ES-I3 (cell line): ENCODE measurements at regions not wholly inside any gene's neighbourhood (a gene's known extent, or its start where the extent isn't known, plus 50 kb on each side); places are given as distances from the start of the nearest gene placed in this dataset.
"Not testable (repeated sequence)": the region's sequence is repeated elsewhere in the genome, so short reads cannot be mapped to it uniquely, and the experiment has no call there.

Experiments used
- H3K36me3 ChIP-seq: 2 replicates; pipeline ENCODE4 v1.6.1; 2013; ENCODE audit warnings: mild to moderate bottlenecking, low read length, control low read depth, moderate library complexity; ENCODE audit not compliant: insufficient read depth
- H3K4me1 ChIP-seq: 2 replicates; pipeline ENCODE4 v1.6.1; 2013; ENCODE audit warnings: mild to moderate bottlenecking, control low read depth, low read length; ENCODE audit not compliant: insufficient read depth
- H3K9ac ChIP-seq: 2 replicates; pipeline ENCODE4 v1.6.1; 2013; ENCODE audit warnings: low read depth, mild to moderate bottlenecking, low read length, moderate library complexity
- H3K9me3 ChIP-seq: 2 replicates; pipeline ENCODE4 v1.6.1; 2013; ENCODE audit warnings: mild to moderate bottlenecking, low read length, moderate library complexity; ENCODE audit not compliant: control insufficient read depth, insufficient read depth

- Histone ChIP-seq H3K36me3 (no peaks in the 10 kb centered on the region), H3K4me1 (no peaks in the 10 kb centered on the region), H3K9me3 (no peaks in the 10 kb centered on the region), H3K9ac (no peak overlapping the region)
Measured at GRCh38 chr6:77010931-77011542, 452.3 kb downstream of the HTR1B start.

GRCh38 chr6:76992553-76992952 is 470.7 kb downstream of the HTR1B start:
- H3K9ac ChIP-seq: no peak overlapping the region
- no peaks in the 10 kb centered on the region for H3K9me3 ChIP-seq
- no peaks in the 10 kb centered on the region for H3K36me3 ChIP-seq
- H3K4me1 ChIP-seq: no peaks in the 10 kb centered on the region

- Histone ChIP-seq H3K9me3 (no peaks in the 10 kb centered on the region), H3K9ac (no peak overlapping the region), H3K4me1 (no peaks in the 10 kb centered on the region), H3K36me3 (no peaks in the 10 kb centered on the region)
Measured at GRCh38 chr6:76984572-76984971, 478.7 kb downstream of the HTR1B start.

DNA sequence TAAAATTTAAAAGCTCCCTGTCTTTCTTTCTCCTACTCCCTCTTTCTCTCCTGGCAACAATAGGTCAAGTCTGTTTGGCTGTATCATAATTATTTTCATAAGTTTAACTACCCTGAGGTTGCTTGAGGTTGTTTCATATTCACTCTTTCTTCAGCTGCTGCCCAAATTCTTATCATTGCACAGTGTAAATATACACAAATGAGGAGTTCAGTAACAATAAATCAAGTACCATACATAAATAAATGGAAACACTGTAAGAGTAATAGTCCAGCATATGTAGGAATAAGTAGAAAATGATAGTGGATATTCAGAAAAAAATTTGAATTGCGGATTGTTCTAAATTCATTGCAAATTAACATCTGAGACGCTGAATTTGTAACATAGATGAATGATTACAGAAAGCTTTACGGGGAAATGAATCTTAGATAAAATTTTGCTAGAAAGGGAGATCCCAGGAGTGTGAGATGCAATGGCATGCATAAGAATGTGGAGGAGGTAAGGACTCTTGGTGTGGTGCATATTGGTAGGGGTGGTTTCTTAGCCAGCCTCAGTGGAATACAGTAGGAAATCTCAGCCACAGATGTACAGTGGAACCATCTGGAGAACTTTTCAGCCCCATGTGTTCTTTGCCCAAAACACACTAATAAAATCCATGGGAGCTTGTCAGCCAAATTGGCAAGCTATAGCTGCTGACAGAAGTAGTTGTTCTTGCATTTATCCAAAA is 480.7 kb downstream of the HTR1B start:
- no peaks in the 10 kb centered on the region for H3K4me1 ChIP-seq
- no peaks in the 10 kb centered on the region for H3K36me3 ChIP-seq
- no peak overlapping the region for H3K9ac ChIP-seq

GRCh38 chr6:76972474-76972873 is 490.8 kb downstream of the HTR1B start:
- Histone ChIP-seq H3K4me1 (no peaks in the 10 kb centered on the region), H3K9ac (no peak overlapping the region), H3K36me3 (no peaks in the 10 kb centered on the region), H3K9me3 (no peaks in the 10 kb centered on the region)

More for the DNA sequence above, 480.7 kb downstream of the HTR1B start:
- H3K9me3 ChIP-seq: no peaks in the 10 kb centered on the region

DNA sequence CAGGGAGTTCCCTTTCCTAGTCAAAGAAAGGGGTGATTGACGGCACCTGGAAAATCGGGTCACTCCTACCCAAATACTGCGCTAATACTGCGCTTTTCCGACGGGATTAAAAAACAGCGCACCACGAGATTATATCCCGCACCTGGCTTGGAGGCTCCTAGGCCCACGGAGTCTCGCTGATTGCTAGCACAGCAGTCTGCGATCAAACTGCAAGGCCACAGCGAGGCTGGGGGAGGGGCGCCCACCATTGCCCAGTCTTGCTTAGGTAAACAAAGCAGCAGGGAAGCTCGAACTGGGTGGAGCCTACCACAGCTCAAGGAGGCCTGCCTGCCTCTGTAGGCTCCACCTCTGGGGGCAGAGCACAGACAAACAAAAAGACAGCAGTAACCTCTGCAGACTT is 504.1 kb downstream of the HTR1B start:
- H3K9ac ChIP-seq, H3K9me3 ChIP-seq, H3K36me3 ChIP-seq, H3K4me1 ChIP-seq: not testable (repeated sequence)

GRCh38 chr6:76942203-76942966 is 520.9 kb downstream of the HTR1B start:
- no peaks in the 10 kb centered on the region for H3K36me3 ChIP-seq
- H3K9me3 ChIP-seq: no peaks in the 10 kb centered on the region
- H3K9ac ChIP-seq: no peak overlapping the region
- no peaks in the 10 kb centered on the region for H3K4me1 ChIP-seq

DNA sequence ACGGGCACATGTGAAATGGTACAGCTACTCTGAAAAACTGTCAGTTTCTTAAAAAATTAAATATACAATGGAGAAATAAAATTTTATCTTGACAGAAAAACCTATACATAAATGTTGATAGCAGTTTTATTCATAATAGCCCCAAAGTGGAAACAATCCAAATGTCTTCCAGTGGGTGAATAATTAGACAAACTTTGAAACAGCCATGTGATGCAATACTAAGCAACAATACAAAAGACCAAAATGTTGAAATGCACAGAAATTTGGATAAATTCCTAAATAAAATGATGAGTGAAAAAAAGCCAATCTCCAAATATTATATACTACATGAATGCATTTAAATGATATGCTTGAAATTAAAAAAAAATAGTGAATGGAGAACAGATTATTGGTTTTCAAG is 523.1 kb downstream of the HTR1B start:
- H3K36me3 ChIP-seq: no peaks in the 10 kb centered on the region
- H3K4me1 ChIP-seq: no peaks in the 10 kb centered on the region
- no peaks in the 10 kb centered on the region for H3K9me3 ChIP-seq
- H3K9ac ChIP-seq: no peak overlapping the region

GRCh38 chr6:76914737-76915136 is 548.6 kb downstream of the HTR1B start:
- no peaks in the 10 kb centered on the region for H3K9me3 ChIP-seq
- no peaks in the 10 kb centered on the region for H3K4me1 ChIP-seq
- H3K36me3 ChIP-seq: no peaks in the 10 kb centered on the region
- H3K9ac ChIP-seq: no peak overlapping the region

DNA sequence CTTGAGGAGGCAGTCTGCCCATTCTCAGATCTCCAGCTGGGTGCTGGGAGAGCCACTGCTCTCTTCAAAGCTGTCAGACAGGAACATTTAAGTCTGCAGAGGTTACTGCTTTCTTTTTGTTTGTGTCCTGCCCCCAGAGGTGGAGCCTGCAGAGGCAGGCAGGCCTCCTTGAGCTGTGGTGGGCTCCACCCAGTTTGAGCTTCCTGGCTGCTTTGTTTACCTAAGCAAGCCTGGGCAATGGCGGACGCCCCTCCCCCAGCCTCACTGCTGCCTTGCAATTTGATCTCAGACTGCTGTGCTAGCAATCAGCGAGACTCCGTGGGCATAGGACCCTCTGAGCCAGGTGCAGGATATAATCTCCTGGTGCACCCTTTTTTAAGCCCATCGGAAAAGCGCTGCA is 557.8 kb downstream of the HTR1B start:
- H3K9ac ChIP-seq, H3K9me3 ChIP-seq, H3K36me3 ChIP-seq, H3K4me1 ChIP-seq: not testable (repeated sequence)

- H3K9me3 ChIP-seq: no peaks in the 10 kb centered on the region
- H3K36me3 ChIP-seq: no peaks in the 10 kb centered on the region
- H3K4me1 ChIP-seq: no peaks in the 10 kb centered on the region
- H3K9ac ChIP-seq: no peak overlapping the region
Measured at GRCh38 chr6:76892542-76892941, 570.7 kb downstream of the HTR1B start.

- Histone ChIP-seq H3K9me3 (no peaks in the 10 kb centered on the region), H3K9ac (no peak overlapping the region), H3K36me3 (no peaks in the 10 kb centered on the region)
Measured at GRCh38 chr6:76888351-76888750, 574.9 kb downstream of the HTR1B start.

GRCh38 chr6:76886900-76887299 is 576.4 kb downstream of the HTR1B start:
- H3K4me1 ChIP-seq: no peaks in the 10 kb centered on the region
- no peaks in the 10 kb centered on the region for H3K9me3 ChIP-seq
- no peaks in the 10 kb centered on the region for H3K36me3 ChIP-seq
- H3K9ac ChIP-seq: no peak overlapping the region

More at GRCh38 chr6:76888351-76888750, 574.9 kb downstream of the HTR1B start:
- no peaks in the 10 kb centered on the region for H3K4me1 ChIP-seq

GRCh38 chr6:76885861-76886301 is 577.4 kb downstream of the HTR1B start:
- Histone ChIP-seq H3K9ac (no peak overlapping the region), H3K4me1 (no peaks in the 10 kb centered on the region), H3K9me3 (no peaks in the 10 kb centered on the region), H3K36me3 (no peaks in the 10 kb centered on the region)

GRCh38 chr6:76881414-76881813 is 581.9 kb downstream of the HTR1B start:
- Histone ChIP-seq H3K9ac (no peak overlapping the region), H3K9me3 (no peaks in the 10 kb centered on the region), H3K36me3 (no peaks in the 10 kb centered on the region), H3K4me1 (no peaks in the 10 kb centered on the region)
